Panc1 (cell line): ENCODE measurements at regions not wholly inside any gene's neighbourhood (a gene's known extent, or its start where the extent isn't known, plus 50 kb on each side); places are given as distances from the start of the nearest gene placed in this dataset.
"Not testable (repeated sequence)": the region's sequence is repeated elsewhere in the genome, so short reads cannot be mapped to it uniquely, and the experiment has no call there.

ENCODE experiments used
- ATAC-seq: fragments of 200-7000 bp; cut with Tn5 transposase; 2 replicates; pipeline ENCODE4 v1.9.1; 2020; ENCODE audit warnings: mild to moderate bottlenecking, moderate library complexity
- BruUV-seq: library from RNA; stranded (reverse); fragments of 400-500 nt; replicated peaks from 2 replicates; lab custom pipeline; 2021; lab: Mats Ljungman, UMichigan
- CTCF ChIA-PET: fragments of 300-600 bp; sonication (Branson Sonifier 250); formaldehyde crosslinking; loops from one replicate; lab custom pipeline; 2022; ENCODE audit warnings: antibody characterized with exemption; lab: Charles Lee
- POLR2A ChIA-PET: fragments of 300-600 bp; sonication (Branson Sonifier 250); formaldehyde crosslinking; loops from one replicate; lab custom pipeline; 2022; ENCODE audit warnings: antibody characterized with exemption; lab: Charles Lee
- DNase-seq: peaks from one replicate; pipeline ENCODE4 v3.0.0-alpha.2; 2010; ENCODE audit warnings: low read depth, low spot score
- H3K27ac ChIP-seq: 2 replicates; pipeline ENCODE4 v1.5.1; 2011; ENCODE audit warnings: mild to moderate bottlenecking, low read length, inconsistent platforms
- H3K27me3 ChIP-seq: fragments of 200-500 bp; sonication (Bioruptor generic); 2 replicates; pipeline ENCODE4 v1.6.0; 2014; ENCODE audit warnings: low read length, inconsistent platforms; ENCODE audit not compliant: control insufficient read depth, insufficient read depth
- H3K36me3 ChIP-seq: fragments of 200-500 bp; sonication (Bioruptor generic); 2 replicates; pipeline ENCODE4 v1.5.1; 2014; ENCODE audit warnings: inconsistent platforms, mild to moderate bottlenecking, low read length, moderate library complexity; ENCODE audit not compliant: control insufficient read depth, insufficient read depth
- H3K4me1 ChIP-seq: 2 replicates; pipeline ENCODE4 v1.5.1; 2011; ENCODE audit warnings: inconsistent platforms, mild to moderate bottlenecking, low read length, moderate library complexity; ENCODE audit not compliant: control insufficient read depth, insufficient read depth
- H3K4me3 ChIP-seq, 2 experiments: 2 replicates each; pipeline ENCODE4 v1.5.1; 2011 to 2012; ENCODE audit warnings: low read depth in 2 of 2, low read length in 2 of 2, mild to moderate bottlenecking in 2 of 2, inconsistent platforms in 1 of 2, moderate library complexity in 1 of 2
- H3K9me3 ChIP-seq: fragments of 200-500 bp; sonication (Bioruptor generic); 2 replicates; pipeline ENCODE4 v1.5.1; 2014; ENCODE audit warnings: low read depth, mild to moderate bottlenecking, inconsistent platforms, low read length, moderate library complexity; ENCODE audit not compliant: control insufficient read depth, insufficient read depth
- POLR2AphosphoS5 ChIP-seq: IDR thresholded peaks from 2 replicates; pipeline ENCODE4 v1.6.1; 2012; ENCODE audit warnings: mild to moderate bottlenecking, low read depth, low read length, moderate library complexity
- SIN3A ChIP-seq: IDR thresholded peaks from 2 replicates; pipeline ENCODE4 v1.6.1; 2012; ENCODE audit warnings: low read depth, mild to moderate bottlenecking, low read length, moderate library complexity, borderline replicate concordance; ENCODE audit not compliant: insufficient read depth
- TCF7L2 ChIP-seq: IDR thresholded peaks from 2 replicates; pipeline ENCODE4 v1.6.1; 2011; ENCODE audit warnings: mild to moderate bottlenecking, low read depth, low read length, inconsistent platforms
- in situ Hi-C: cut with HindIII; loops from 2 replicates; pipeline ENCODE4 v1.10.0; 2016; ENCODE audit warnings: low sequenced_read_pairs, low pct_unique_long_range_greater_than_20kb
- intact Hi-C: fragments of 100-400 bp; cut with micrococcal nuclease; formaldehyde crosslinking; loops from one replicate; pipeline ENCODE4 v1.10.0; 2022; ENCODE audit not compliant: unreplicated experiment
- TF ChIP-seq, protein P1 (sequence below), 2 experiments: IDR thresholded peaks; 2 replicates each; pipeline ENCODE4 v1.6.1; 2011 to 2012; ENCODE audit warnings: low read depth in 2 of 2, control low read depth in 1 of 2, low read length in 1 of 2, mild to moderate bottlenecking in 1 of 2, moderate library complexity in 1 of 2; ENCODE audit not compliant: insufficient read depth in 1 of 2
- TF ChIP-seq, protein P2 (sequence below): fragments of 450-650 bp; IDR thresholded peaks from 2 replicates; pipeline ENCODE4 v1.5.1; 2017; ENCODE audit warnings: mild to moderate bottlenecking

DNA sequence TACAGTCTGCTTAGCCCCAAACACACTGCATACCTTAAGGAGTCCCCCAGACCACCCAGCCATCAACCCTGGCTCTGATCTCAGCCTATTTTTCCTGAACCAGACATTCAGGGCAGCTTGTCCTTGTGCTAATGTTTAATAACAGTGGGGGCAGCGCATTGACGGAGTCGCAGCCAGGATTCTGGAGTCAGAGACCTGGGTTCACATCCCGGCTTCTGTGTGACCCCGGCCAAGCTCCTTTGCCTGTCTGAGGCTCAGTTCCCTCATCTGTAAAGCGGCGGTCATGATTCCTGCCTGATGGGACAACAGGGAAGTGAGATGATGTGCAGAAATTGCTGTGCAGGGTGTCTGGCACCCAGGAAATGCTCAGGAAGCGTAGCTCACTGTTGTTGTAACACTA lies 63.1 kb downstream of the MATN1 start:
- Histone ChIP-seq H3K9me3 (no peaks in the 10 kb centered on the region), H3K27ac (no peak overlapping the region), H3K4me3 (no peak overlapping the region), H3K4me1 (no peaks in the 10 kb centered on the region), H3K36me3 (no peaks in the 10 kb centered on the region), H3K27me3 (no peaks in the 10 kb centered on the region)
- CTCF ChIA-PET = no interaction called here
- DNase-seq = no peak
- intact Hi-C loops = no loop called here
- in situ Hi-C loops = no loop called here
- ATAC-seq = no peak
- no TSS peak for BruUV-seq
- TF ChIP-seq TCF7L2 = no peak
- TF ChIP-seq, protein P1, sequence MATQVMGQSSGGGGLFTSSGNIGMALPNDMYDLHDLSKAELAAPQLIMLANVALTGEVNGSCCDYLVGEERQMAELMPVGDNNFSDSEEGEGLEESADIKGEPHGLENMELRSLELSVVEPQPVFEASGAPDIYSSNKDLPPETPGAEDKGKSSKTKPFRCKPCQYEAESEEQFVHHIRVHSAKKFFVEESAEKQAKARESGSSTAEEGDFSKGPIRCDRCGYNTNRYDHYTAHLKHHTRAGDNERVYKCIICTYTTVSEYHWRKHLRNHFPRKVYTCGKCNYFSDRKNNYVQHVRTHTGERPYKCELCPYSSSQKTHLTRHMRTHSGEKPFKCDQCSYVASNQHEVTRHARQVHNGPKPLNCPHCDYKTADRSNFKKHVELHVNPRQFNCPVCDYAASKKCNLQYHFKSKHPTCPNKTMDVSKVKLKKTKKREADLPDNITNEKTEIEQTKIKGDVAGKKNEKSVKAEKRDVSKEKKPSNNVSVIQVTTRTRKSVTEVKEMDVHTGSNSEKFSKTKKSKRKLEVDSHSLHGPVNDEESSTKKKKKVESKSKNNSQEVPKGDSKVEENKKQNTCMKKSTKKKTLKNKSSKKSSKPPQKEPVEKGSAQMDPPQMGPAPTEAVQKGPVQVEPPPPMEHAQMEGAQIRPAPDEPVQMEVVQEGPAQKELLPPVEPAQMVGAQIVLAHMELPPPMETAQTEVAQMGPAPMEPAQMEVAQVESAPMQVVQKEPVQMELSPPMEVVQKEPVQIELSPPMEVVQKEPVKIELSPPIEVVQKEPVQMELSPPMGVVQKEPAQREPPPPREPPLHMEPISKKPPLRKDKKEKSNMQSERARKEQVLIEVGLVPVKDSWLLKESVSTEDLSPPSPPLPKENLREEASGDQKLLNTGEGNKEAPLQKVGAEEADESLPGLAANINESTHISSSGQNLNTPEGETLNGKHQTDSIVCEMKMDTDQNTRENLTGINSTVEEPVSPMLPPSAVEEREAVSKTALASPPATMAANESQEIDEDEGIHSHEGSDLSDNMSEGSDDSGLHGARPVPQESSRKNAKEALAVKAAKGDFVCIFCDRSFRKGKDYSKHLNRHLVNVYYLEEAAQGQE (IDR thresholded peaks at IDR 0.05; ENCODE audit: insufficient read depth in 1 of 2, low read depth in 2 of 2, low read length in 1 of 2) = no peak
- TF ChIP-seq, protein P2, sequence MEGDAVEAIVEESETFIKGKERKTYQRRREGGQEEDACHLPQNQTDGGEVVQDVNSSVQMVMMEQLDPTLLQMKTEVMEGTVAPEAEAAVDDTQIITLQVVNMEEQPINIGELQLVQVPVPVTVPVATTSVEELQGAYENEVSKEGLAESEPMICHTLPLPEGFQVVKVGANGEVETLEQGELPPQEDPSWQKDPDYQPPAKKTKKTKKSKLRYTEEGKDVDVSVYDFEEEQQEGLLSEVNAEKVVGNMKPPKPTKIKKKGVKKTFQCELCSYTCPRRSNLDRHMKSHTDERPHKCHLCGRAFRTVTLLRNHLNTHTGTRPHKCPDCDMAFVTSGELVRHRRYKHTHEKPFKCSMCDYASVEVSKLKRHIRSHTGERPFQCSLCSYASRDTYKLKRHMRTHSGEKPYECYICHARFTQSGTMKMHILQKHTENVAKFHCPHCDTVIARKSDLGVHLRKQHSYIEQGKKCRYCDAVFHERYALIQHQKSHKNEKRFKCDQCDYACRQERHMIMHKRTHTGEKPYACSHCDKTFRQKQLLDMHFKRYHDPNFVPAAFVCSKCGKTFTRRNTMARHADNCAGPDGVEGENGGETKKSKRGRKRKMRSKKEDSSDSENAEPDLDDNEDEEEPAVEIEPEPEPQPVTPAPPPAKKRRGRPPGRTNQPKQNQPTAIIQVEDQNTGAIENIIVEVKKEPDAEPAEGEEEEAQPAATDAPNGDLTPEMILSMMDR = no peak
- TF ChIP-seq SIN3A = no peak
- POLR2A ChIA-PET = no interaction called here

DNA sequence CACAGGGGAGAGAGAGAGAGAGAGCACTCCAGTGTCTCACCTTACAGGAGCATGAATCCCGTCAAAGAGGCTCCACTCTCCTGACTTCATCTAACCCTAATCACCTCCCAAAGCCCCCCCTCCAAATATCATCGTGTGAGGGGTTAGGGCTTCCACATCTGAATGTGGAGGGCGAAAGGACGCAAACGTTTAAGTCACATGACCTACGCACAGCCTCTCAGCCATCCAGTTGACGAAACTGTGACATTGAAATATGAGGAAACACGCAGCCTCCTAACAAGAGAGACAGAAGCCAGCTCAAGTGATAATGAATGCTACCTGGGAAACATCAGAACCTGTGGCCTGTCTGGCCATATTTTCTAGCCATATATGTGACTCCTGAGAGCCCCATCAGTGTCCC lies 63.7 kb downstream of the MATN1 start:
- Histone ChIP-seq H3K27me3 (no peaks in the 10 kb centered on the region), H3K9me3 (no peaks in the 10 kb centered on the region), H3K4me3 (no peak overlapping the region), H3K4me1 (no peaks in the 10 kb centered on the region), H3K36me3 (no peaks in the 10 kb centered on the region), H3K27ac (no peak overlapping the region)
- ChIA-PET CTCF (no interaction called here), POLR2A (no interaction called here)
- DNase-seq = no peak
- intact Hi-C loops = no loop called here
- in situ Hi-C loops = no loop called here
- no peak for ATAC-seq
- TF ChIP-seq TCF7L2 = no peak
- TF ChIP-seq, protein P1 (IDR thresholded peaks at IDR 0.05; ENCODE audit: insufficient read depth in 1 of 2, low read depth in 2 of 2, low read length in 1 of 2) = no peak
- TF ChIP-seq POLR2AphosphoS5 = no peak
- no peak for TF ChIP-seq SIN3A
- TF ChIP-seq, protein P2 = no peak
- no TSS peak for BruUV-seq

DNA sequence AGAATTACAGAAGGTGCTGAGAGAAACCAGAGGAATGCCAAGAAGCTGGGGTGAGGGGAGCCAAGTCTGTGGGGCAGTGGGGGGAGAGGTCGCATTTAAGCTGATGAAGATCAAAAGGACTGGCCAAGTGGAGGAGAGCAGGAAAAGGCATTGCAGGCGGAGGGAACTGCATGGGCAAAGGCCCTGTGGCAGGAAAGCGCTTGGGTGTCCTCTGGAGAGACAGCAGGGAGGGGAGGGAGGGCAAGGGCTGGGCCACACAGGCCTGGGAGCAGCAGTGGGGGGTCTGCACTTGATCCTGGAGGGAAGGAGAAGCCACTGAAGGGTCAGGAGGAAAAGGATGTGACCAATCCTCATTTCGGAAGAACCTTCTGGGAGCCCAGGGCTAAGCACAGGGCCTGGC lies 65.0 kb downstream of the MATN1 start:
- H3K27me3 ChIP-seq, in situ Hi-C loops, BruUV-seq, H3K4me1 ChIP-seq, H3K36me3 ChIP-seq, CTCF ChIA-PET, ATAC-seq, H3K4me3 ChIP-seq, DNase-seq, H3K9me3 ChIP-seq, H3K27ac ChIP-seq, POLR2A ChIA-PET, intact Hi-C loops: not testable (repeated sequence)
